LNCaP clone FGC (cell line): ENCODE measurements at regions not wholly inside any gene's neighbourhood (a gene's known extent, or its start where the extent isn't known, plus 50 kb on each side); places are given as distances from the start of the nearest gene placed in this dataset.
A peak's percentile ranks its signal among the peaks of the same experiment; 100 is the strongest.

Experiments used
- DNase-seq: peaks from one replicate; pipeline ENCODE4 v3.0.0-alpha.2; 2011; ENCODE audit warnings: low read depth
- H3K4me3 ChIP-seq: 2 replicates; pipeline ENCODE4 v1.5.1; 2011; ENCODE audit warnings: mild to moderate bottlenecking, low read depth, low read length, control low read depth
- TF ChIP-seq, protein P1 (sequence below): IDR thresholded peaks from 2 replicates; pipeline ENCODE4 v1.5.1; 2012; ENCODE audit warnings: mild to moderate bottlenecking; ENCODE audit not compliant: control insufficient read depth, insufficient read depth; ENCODE audit errors: extremely low read depth

- TF ChIP-seq, protein P1, sequence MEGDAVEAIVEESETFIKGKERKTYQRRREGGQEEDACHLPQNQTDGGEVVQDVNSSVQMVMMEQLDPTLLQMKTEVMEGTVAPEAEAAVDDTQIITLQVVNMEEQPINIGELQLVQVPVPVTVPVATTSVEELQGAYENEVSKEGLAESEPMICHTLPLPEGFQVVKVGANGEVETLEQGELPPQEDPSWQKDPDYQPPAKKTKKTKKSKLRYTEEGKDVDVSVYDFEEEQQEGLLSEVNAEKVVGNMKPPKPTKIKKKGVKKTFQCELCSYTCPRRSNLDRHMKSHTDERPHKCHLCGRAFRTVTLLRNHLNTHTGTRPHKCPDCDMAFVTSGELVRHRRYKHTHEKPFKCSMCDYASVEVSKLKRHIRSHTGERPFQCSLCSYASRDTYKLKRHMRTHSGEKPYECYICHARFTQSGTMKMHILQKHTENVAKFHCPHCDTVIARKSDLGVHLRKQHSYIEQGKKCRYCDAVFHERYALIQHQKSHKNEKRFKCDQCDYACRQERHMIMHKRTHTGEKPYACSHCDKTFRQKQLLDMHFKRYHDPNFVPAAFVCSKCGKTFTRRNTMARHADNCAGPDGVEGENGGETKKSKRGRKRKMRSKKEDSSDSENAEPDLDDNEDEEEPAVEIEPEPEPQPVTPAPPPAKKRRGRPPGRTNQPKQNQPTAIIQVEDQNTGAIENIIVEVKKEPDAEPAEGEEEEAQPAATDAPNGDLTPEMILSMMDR: peak; percentile 90
- peak; percentile 13 for DNase-seq
- H3K4me3 ChIP-seq: no peak overlapping the region
Observed at GRCh38 chr5:118611332-118611945, 376.9 kb downstream of the DTWD2 start.

DNA sequence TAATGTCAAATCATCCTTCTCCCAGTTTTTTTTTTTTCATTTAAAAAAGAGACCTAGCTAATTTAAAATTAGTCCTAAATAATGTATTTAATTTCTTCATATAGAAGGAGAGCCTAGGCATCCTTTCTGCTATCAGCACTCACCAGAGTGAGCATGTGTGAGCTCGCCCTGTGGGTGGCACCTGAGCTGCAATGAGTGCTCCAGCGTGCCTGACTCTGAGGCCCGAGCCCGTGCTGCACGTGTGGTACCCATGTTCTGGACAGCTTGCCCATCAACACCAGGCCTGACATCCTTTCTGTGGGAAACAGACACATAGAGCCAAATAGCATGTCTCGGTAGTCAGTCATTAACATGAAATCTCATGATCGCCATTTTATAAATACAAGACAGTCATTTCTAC lies 381.4 kb downstream of the DTWD2 start:
- no peak for DNase-seq
- H3K4me3 ChIP-seq: no peak overlapping the region
- TF ChIP-seq, protein P1: no peak

DNA sequence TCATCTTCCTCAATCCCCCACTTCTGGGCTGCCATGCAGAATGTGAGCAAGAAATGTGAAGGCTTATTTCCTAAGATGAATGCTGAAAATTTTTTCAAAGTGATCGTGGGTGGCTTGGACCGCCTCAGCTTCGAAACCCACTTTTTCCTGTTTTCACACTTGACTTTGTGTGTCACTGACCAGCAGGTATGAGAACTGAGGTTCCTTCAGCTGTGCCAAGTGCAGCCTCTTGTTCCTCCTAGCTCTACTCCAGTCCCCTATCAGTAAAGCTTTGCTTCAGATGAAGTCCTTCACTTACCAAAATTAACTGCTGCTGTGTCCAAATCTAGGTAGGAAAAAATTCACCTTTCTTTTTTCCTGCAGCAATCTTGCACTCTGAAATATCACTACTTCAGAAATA lies 382.6 kb downstream of the DTWD2 start:
- no peak overlapping the region for H3K4me3 ChIP-seq
- DNase-seq: no peak
- TF ChIP-seq, protein P1: no peak

DNA sequence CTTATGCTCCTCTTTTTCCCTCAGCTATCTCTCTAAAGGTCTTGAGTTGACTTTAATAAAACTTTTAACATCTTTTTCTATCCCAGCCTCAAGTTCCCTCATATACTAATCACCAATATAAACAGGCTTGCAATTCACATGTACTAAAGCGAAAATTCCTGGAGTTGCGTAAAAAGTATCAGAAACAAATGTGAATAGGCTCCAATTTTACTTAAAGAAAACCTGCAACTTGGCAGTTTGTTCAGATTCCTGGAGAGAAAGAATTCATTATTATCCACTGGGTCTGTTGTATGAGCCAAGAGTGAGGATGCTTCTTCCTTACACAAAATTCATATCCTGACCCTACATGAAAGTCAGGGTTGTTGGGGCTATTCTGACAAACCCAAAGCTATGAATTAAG lies 384.2 kb downstream of the DTWD2 start:
- TF ChIP-seq, protein P1: no peak
- H3K4me3 ChIP-seq: no peak overlapping the region
- DNase-seq: no peak

- TF ChIP-seq, protein P1: no peak
- no peak overlapping the region for H3K4me3 ChIP-seq
- no peak for DNase-seq
Observed at GRCh38 chr5:118603278-118603677, 385.1 kb downstream of the DTWD2 start.

GRCh38 chr5:118598311-118598710 lies 390.0 kb downstream of the DTWD2 start:
- TF ChIP-seq, protein P1: no peak
- no peak overlapping the region for H3K4me3 ChIP-seq
- no peak for DNase-seq

- DNase-seq: no peak
Observed at GRCh38 chr5:118597543-118597942, 390.8 kb downstream of the DTWD2 start.

More at GRCh38 chr5:118597543-118597942, 390.8 kb downstream of the DTWD2 start:
- TF ChIP-seq, protein P1: no peak
- no peak overlapping the region for H3K4me3 ChIP-seq
